Keratinocyte (primary cell): ENCODE measurements at regions not wholly inside any gene's neighbourhood (a gene's known extent, or its start where the extent isn't known, plus 50 kb on each side); places are given as distances from the start of the nearest gene placed in this dataset.

Experiments
- CTCF ChIP-seq, 3 experiments: IDR thresholded peaks in 1 of 3; conservative IDR thresholded peaks in 1 of 3; optimal IDR thresholded peaks in 1 of 3; 2 replicates in 2 of 3; 3 replicates in 1 of 3; pipeline versions ENCODE3 to v1.5.1; 2011; ENCODE audit warnings: low read length in 3 of 3, mild to moderate bottlenecking in 3 of 3, moderate library complexity in 2 of 3, control low read depth in 1 of 3, inconsistent platforms in 1 of 3; ENCODE audit not compliant: insufficient read depth in 2 of 3; ENCODE audit errors: extremely low read depth in 1 of 3
- EZH2 ChIP-seq: IDR thresholded peaks from one replicate; pipeline ENCODE4 v1.6.1; 2012; ENCODE audit warnings: inconsistent platforms, mild to moderate bottlenecking, low read length, moderate library complexity

- no peak for TF ChIP-seq CTCF (optimal IDR thresholded peaks at IDR 0.05 in 1 of 3, IDR thresholded peaks at IDR 0.05 in 1 of 3, conservative IDR thresholded peaks at IDR 0.05 in 1 of 3; ENCODE audit: extremely low read depth in 1 of 3, insufficient read depth in 2 of 3, low read length in 3 of 3)
- TF ChIP-seq EZH2, result no peak
These were observed 304.1 kb upstream of the N4BP1 start for GRCh38 chr16:48914070-48914469.
